Tibial nerve (tissue), 4 donors: ENCODE measurements at regions not wholly inside any gene's neighbourhood (a gene's known extent, or its start where the extent isn't known, plus 50 kb on each side); places are given as distances from the start of the nearest gene placed in this dataset.

Experiments
- DNase-seq, 2 donors: peaks; one replicate each; pipeline ENCODE4 v3.0.0-alpha.2; 2019; ENCODE audit warnings: low spot score in 2 of 2
- H3K27ac ChIP-seq, 4 donors: fragments of 200-600 bp; sonication (generic) in 3 of 4; one replicate each; pipeline ENCODE4 v1.5.1; 2017 to 2019; ENCODE audit warnings: mild to moderate bottlenecking in 1 of 4
- H3K27me3 ChIP-seq, 2 donors: fragments of 200-600 bp; sonication (generic) in 1 of 2; one replicate each; pipeline versions ENCODE4 v1.5.1 to v1.6.0; 2017 to 2019
- H3K36me3 ChIP-seq, 3 donors: fragments of 200-600 bp; sonication (generic); one replicate each; pipeline ENCODE4 v1.5.1; 2018 to 2019
- H3K4me1 ChIP-seq, 4 donors: fragments of 200-600 bp; sonication (generic) in 3 of 4; one replicate each; pipeline ENCODE4 v1.5.1; 2017 to 2019
- H3K4me3 ChIP-seq, 4 donors: fragments of 200-600 bp; sonication (generic) in 3 of 4; one replicate each; pipeline ENCODE4 v1.5.1; 2017 to 2019; ENCODE audit warnings: mild to moderate bottlenecking in 1 of 4, moderate library complexity in 1 of 4
- H3K9me3 ChIP-seq, 4 donors: fragments of 200-600 bp; sonication (generic) in 3 of 4; one replicate each; pipeline ENCODE4 v1.5.1; 2017 to 2019
- EP300 ChIP-seq, 2 donors: sonication (generic); formaldehyde crosslinking; IDR thresholded peaks; one replicate each; pipeline ENCODE4 v1.6.1; 2017; ENCODE audit warnings: antibody characterized with exemption in 2 of 2, mild to moderate bottlenecking in 1 of 2
- POLR2A ChIP-seq, 2 donors: fragments of 450-650 bp; IDR thresholded peaks; one replicate each; pipeline ENCODE4 v1.6.1; 2017; ENCODE audit warnings: antibody characterized with exemption in 2 of 2, mild to moderate bottlenecking in 2 of 2, moderate library complexity in 2 of 2
- WGBS, 2 donors: methylation state at CpG; one replicate each; pipeline ENCODE4 v1.1.5; 2018; 5-methylcytosine and 5-hydroxymethylcytosine counted together
- TF ChIP-seq, protein P1 (sequence below), 5 experiments: fragments of 200-600 bp in 3 of 5; fragments of 450-650 bp in 2 of 5; sonication (generic) in 3 of 5; IDR thresholded peaks; one replicate each; pipeline ENCODE4 v1.5.1; 2016 to 2019; ENCODE audit warnings: antibody characterized with exemption in 5 of 5, mild to moderate bottlenecking in 3 of 5, moderate library complexity in 2 of 5

DNA sequence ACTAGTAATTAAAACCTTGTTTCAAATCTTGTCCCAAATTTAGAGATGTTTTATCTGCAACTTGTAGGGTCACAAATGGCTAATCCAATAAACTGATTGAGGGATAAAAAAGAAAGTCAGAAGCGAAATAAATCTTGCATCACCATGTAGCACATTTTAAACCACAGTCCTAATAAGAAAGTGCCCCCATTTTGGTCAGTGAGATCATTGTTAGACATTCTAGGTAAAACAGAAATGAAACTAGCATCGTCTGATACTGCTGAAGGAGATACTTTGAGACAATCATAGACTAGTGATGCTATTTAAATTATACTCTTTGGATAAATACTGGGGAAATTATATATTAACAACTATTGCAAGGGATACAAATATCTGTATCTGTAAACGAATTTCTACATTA lies 247.9 kb downstream of the AMY1C start:
- 48 to 51% methylated on average over 3 of the region's 3 CpGs for WGBS, 2 donors
- TF ChIP-seq, protein P1, sequence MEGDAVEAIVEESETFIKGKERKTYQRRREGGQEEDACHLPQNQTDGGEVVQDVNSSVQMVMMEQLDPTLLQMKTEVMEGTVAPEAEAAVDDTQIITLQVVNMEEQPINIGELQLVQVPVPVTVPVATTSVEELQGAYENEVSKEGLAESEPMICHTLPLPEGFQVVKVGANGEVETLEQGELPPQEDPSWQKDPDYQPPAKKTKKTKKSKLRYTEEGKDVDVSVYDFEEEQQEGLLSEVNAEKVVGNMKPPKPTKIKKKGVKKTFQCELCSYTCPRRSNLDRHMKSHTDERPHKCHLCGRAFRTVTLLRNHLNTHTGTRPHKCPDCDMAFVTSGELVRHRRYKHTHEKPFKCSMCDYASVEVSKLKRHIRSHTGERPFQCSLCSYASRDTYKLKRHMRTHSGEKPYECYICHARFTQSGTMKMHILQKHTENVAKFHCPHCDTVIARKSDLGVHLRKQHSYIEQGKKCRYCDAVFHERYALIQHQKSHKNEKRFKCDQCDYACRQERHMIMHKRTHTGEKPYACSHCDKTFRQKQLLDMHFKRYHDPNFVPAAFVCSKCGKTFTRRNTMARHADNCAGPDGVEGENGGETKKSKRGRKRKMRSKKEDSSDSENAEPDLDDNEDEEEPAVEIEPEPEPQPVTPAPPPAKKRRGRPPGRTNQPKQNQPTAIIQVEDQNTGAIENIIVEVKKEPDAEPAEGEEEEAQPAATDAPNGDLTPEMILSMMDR (IDR thresholded peaks at IDR 0.05): no peak
- TF ChIP-seq EP300 (IDR thresholded peaks at IDR 0.05): no peak
- TF ChIP-seq POLR2A (IDR thresholded peaks at IDR 0.05): no peak

GRCh38 chr1:104018922-104019674 lies 269.4 kb downstream of the AMY1C start:
- DNase-seq: no peak
- 94 to 100% methylated on average over 1 of the region's 1 CpG for WGBS, 2 donors
- no peaks in the 10 kb centered on the region for H3K4me1 ChIP-seq
- no peak overlapping the region for H3K4me3 ChIP-seq
- H3K27me3 ChIP-seq: no peaks in the 10 kb centered on the region
- TF ChIP-seq, protein P1 (IDR thresholded peaks at IDR 0.05): no peak
- TF ChIP-seq POLR2A (IDR thresholded peaks at IDR 0.05) (no peak), EP300 (IDR thresholded peaks at IDR 0.05) (no peak)
- no peaks in the 10 kb centered on the region for H3K9me3 ChIP-seq
- no peaks in the 10 kb centered on the region for H3K36me3 ChIP-seq
- no peak overlapping the region for H3K27ac ChIP-seq

More for the DNA sequence above, 247.9 kb downstream of the AMY1C start:
- DNase-seq: no peak
- Histone ChIP-seq H3K27ac (no peak overlapping the region), H3K4me3 (no peak overlapping the region), H3K27me3 (no peaks in the 10 kb centered on the region), H3K9me3 (no peaks in the 10 kb centered on the region), H3K36me3 (no peaks in the 10 kb centered on the region), H3K4me1 (no peaks in the 10 kb centered on the region)

DNA sequence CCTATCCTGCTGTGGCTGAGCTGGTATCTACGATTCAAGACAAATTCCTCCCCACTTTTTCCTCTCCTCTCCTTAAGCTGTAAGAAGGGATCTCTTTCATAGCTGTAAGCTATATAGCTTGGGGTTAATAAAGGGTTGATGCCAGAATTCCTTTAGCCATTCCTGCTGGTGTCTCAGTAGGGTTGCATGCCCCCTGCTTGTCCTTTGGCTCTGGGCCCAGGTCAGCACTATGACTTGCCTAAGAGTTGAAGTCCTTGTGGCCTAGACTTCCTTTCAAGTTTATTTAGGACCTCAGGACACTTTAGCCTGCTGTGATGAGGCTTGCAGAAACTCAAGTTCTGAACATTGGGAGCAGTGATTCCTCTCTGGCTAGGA lies 270.0 kb downstream of the AMY1C start:
- Histone ChIP-seq H3K36me3 (no peaks in the 10 kb centered on the region), H3K27ac (no peak overlapping the region), H3K4me3 (no peak overlapping the region), H3K4me1 (no peaks in the 10 kb centered on the region), H3K27me3 (no peaks in the 10 kb centered on the region), H3K9me3 (no peaks in the 10 kb centered on the region)
- DNase-seq: no peak
- TF ChIP-seq POLR2A (IDR thresholded peaks at IDR 0.05) (no peak), EP300 (IDR thresholded peaks at IDR 0.05) (no peak)
- TF ChIP-seq, protein P1 (IDR thresholded peaks at IDR 0.05): no peak
- WGBS, 2 donors: 67 to 83% methylated on average over 1 of the region's 1 CpG

DNA sequence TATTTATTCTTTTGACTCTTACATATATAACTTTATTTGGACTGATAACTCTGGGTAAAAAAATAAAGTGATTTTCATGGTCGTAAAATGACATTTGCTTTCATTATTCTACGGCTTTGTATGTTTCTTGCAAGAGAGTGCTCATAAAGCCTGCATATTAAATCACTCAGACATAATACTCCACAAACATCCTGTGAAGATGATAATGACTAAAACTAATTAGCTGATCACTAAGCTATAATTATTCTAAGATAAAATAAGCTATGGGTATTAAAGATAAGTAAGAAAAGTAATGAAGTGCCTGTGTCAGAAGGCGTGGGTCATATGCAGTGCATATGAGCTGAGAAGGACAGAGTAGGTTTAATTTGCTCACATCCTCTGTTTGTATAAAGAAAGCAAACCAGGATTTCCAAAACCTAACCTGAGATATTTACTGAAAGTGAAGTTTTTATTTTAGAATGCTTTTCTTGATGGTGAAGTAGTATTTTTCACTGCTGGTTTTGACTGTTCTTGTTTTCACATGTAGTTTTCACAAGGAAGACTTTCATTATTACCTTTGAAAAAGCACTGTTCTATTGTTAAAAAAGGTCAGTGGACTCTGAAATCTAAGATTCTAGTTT lies 278.8 kb downstream of the AMY1C start:
- TF ChIP-seq POLR2A (IDR thresholded peaks at IDR 0.05) (no peak), EP300 (IDR thresholded peaks at IDR 0.05) (no peak)
- TF ChIP-seq, protein P1 (IDR thresholded peaks at IDR 0.05): no peak
- Histone ChIP-seq H3K27ac (no peak overlapping the region), H3K4me1 (no peaks in the 10 kb centered on the region), H3K9me3 (no peaks in the 10 kb centered on the region), H3K4me3 (no peak overlapping the region), H3K27me3 (no peaks in the 10 kb centered on the region), H3K36me3 (no peaks in the 10 kb centered on the region)
- 69 to 70% methylated on average over 3 of the region's 3 CpGs for WGBS, 2 donors
- no peak for DNase-seq

GRCh38 chr1:104029456-104029970 lies 279.8 kb downstream of the AMY1C start:
- Histone ChIP-seq H3K27me3 (no peaks in the 10 kb centered on the region), H3K9me3 (no peaks in the 10 kb centered on the region), H3K36me3 (no peaks in the 10 kb centered on the region), H3K27ac (no peak overlapping the region), H3K4me1 (no peaks in the 10 kb centered on the region), H3K4me3 (no peak overlapping the region)
- DNase-seq: no peak
- 86 to 87% methylated on average over 1 of the region's 1 CpG for WGBS, 2 donors
- TF ChIP-seq EP300 (IDR thresholded peaks at IDR 0.05): no peak
- TF ChIP-seq, protein P1 (IDR thresholded peaks at IDR 0.05): no peak
- no peak for TF ChIP-seq POLR2A (IDR thresholded peaks at IDR 0.05)
